GM20000 (cell line): ENCODE measurements at regions not wholly inside any gene's neighbourhood (a gene's known extent, or its start where the extent isn't known, plus 50 kb on each side); places are given as distances from the start of the nearest gene placed in this dataset.

Source experiments
- DNase-seq: peaks from one replicate; pipeline ENCODE4 v3.0.0; 2012; ENCODE audit warnings: low spot score
- CTCF ChIP-seq: IDR thresholded peaks from 2 replicates; pipeline ENCODE4 v1.5.1; 2012; ENCODE audit warnings: mild to moderate bottlenecking, control low read depth; ENCODE audit errors: extremely low read depth, missing control alignments

DNA sequence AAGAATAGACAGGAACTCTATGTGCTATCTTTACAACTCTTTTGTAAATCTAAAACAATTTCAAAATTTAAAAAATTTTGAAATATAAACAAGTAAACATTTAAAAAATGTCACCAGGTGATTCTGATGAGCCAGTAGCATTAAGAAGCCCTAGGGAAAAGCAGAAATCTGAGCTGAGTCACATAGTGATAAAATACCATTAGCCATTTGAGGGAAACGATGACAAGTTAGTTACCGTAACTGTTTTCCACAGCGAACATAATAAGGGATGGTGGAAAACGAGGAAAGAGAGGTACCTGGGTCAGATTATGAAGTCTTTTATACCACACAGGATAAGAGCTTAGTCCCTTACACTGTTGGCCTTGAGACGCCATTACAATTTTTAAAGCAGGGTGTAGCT, 55.5 kb downstream of the PRR15 start:
- DNase-seq: no peak
- no peak for TF ChIP-seq CTCF

GRCh38 chr7:29619848-29620555, 56.4 kb downstream of the PRR15 start:
- TF ChIP-seq CTCF: no peak
- DNase-seq: no peak

GRCh38 chr7:29620556-29620930, 56.9 kb downstream of the PRR15 start:
- DNase-seq: no peak
- TF ChIP-seq CTCF: no peak

GRCh38 chr7:29622335-29623265, 59.0 kb downstream of the PRR15 start:
- DNase-seq: no peak
- TF ChIP-seq CTCF: no peak

DNA sequence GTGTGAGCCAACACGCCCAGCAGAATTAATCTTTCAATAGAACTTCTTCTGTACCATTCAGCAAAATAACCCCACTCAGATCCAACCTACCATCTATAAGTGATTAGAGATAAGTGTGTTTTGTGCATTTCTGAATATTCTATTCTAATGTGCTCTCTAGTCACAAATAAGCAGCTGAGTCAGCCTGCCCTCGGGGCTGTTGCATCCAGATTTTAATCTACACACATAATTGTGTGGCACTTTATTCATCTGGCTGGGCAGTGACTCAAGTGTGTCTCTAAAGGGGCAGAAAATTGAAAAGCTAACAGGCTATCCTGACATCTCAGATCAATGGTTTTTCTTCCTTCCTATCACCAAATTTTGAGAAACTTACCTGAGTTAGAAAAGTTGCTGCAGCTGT, 60.3 kb downstream of the PRR15 start:
- no peak for TF ChIP-seq CTCF
- DNase-seq: no peak

DNA sequence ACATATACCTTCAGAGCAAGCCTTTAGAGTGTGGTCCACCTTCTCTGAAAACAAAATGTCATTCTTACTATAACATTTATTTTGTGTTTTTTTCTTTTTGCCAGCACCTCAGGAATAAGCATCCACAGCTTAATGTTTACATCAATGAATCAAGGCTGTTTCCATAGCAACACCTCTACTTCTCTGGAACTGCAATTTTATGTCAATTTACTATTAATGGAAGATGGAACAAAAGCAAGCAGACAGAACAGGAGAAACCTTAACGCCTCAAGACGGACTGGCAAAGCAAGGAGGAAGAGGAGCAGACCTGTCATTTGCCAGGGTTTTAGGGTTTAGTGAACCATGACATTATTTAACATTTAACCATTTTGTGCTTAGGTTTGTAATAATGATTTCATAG, 63.1 kb downstream of the PRR15 start:
- DNase-seq: no peak
- no peak for TF ChIP-seq CTCF

DNA sequence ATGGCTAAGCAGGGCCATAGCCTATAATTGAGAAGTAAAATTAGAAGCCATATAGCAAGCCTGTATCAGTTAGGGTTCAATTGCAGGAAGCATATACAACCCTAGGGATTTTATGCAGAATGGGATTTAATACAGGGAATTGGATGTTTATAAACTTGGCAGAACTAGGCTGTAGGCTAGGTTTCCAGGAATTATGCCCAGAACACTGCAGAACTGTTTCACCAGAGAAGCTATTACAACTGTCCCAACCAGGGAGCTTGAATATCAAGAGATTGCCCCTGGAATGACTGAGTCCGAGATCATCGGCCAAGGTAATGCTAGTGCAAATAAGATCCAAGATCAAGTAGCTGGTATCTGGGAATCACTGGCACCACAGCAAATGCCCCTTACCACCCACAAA, 64.0 kb downstream of the PRR15 start:
- TF ChIP-seq CTCF: no peak
- DNase-seq: no peak
